C4-2B (cell line): ENCODE measurements at regions not wholly inside any gene's neighbourhood (a gene's known extent, or its start where the extent isn't known, plus 50 kb on each side); places are given as distances from the start of the nearest gene placed in this dataset.

ENCODE experiments used
- H3K27ac ChIP-seq: fragments of 450-650 bp; 2 replicates; pipeline ENCODE4 v1.5.1; 2017
- ZFX ChIP-seq: fragments of 450-650 bp; IDR thresholded peaks from 2 replicates; pipeline ENCODE4 v1.6.1; 2017
- TF ChIP-seq, protein P1 (sequence below): fragments of 450-650 bp; conservative IDR thresholded peaks from 2 replicates; pipeline ENCODE4 v1.5.1; 2017; ENCODE audit warnings: mild to moderate bottlenecking

DNA sequence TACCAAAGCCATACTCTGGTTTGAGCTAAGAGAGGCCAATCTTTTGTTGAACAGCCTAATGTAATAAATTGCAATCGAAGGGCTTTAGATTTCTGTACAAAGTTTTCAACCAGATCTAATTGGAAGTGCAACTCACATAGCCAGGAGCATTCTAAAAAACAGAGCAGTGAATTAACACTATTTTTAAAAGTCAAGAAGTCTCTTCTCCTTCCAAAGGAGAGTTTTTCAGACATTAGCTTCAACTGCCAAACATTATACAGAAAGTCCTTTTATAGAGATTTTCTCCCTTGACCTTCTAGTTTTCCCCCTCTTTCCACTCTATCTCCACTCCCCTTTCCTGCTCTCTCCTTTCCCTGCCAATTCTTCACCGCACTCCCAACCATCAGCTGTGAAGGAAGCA lies 259.6 kb downstream of the NOVA1 start:
- no peak for TF ChIP-seq ZFX
- TF ChIP-seq, protein P1, sequence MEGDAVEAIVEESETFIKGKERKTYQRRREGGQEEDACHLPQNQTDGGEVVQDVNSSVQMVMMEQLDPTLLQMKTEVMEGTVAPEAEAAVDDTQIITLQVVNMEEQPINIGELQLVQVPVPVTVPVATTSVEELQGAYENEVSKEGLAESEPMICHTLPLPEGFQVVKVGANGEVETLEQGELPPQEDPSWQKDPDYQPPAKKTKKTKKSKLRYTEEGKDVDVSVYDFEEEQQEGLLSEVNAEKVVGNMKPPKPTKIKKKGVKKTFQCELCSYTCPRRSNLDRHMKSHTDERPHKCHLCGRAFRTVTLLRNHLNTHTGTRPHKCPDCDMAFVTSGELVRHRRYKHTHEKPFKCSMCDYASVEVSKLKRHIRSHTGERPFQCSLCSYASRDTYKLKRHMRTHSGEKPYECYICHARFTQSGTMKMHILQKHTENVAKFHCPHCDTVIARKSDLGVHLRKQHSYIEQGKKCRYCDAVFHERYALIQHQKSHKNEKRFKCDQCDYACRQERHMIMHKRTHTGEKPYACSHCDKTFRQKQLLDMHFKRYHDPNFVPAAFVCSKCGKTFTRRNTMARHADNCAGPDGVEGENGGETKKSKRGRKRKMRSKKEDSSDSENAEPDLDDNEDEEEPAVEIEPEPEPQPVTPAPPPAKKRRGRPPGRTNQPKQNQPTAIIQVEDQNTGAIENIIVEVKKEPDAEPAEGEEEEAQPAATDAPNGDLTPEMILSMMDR: no peak
- H3K27ac ChIP-seq: no peak overlapping the region

DNA sequence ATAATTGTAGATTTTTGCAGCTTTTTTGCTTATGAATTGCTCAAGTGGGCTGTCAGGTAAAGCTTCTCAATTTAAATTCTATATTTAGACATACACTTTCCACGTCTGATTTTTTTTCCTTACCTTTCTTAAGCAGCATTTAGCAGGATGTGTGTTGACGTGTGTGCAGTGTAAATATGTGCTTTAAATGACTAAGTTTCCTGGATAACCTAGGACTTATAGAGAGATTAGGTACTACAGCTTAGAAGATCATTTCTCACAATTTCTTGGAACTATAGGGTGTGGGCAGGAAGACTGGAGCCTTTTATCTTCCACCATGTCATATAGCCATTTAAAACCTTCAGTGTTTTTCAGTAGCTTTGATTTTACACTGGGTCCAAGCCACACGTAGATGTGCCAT lies 263.5 kb downstream of the NOVA1 start:
- H3K27ac ChIP-seq: no peak overlapping the region
- TF ChIP-seq, protein P1: no peak
- TF ChIP-seq ZFX: no peak

DNA sequence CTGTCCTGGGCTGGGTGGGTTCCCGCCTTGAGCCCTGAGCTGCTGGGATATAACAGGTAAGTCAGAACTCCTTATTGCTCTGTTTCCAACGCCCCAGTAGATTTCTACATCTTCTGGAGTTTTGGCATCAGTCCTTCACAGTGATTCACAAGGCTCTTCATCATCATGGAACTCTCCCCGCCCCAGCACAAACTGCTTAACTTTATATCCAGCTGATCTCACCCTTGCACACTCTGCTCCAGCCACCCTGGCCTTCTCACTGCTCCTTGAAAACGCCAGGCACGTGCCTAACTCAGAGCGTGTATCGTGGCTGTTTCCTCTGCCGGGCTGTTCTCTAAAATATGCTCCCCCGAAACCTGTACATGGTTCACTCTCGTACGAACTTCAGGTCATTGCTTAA lies 264.9 kb downstream of the NOVA1 start:
- TF ChIP-seq ZFX: no peak
- TF ChIP-seq, protein P1: no peak
- no peak overlapping the region for H3K27ac ChIP-seq

DNA sequence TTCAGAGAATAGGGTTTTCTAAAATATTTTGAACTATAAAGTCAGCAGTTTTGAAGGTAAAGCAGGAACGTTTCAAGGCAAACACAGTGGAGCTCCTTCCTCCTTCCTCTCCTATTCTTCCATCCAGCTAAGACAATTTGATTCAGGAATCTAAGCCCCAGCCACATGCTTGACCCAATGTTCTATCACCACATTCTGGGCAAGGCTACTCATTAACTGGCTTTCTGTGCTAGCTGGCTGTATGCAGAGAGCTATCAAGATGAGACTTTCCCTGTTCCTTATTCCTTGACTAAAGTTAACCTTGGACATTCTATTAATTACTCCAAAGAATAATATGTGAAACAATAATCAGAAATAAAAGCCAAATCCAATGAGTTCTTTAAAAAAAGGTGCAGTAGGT lies 266.9 kb downstream of the NOVA1 start:
- H3K27ac ChIP-seq: no peak overlapping the region
- TF ChIP-seq, protein P1: no peak
- TF ChIP-seq ZFX: no peak

DNA sequence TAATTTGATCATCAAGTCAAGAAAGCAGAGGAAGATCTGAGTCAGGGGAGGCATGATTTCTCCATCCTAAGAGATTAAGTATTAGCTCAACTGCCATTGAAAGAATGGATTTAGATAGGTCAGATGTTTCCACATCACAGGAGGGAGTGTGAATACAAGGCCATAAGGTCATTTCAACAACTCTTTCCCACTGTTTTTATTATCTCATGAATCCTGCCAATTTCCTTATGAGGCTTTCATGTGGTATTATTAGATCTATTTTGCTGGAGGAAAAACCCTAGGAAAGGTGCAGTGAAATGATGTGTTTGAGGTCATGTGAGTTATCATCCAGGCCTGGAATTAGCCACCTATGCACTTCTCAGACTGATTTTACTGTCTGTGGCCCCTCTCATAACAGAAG lies 269.0 kb downstream of the NOVA1 start:
- H3K27ac ChIP-seq: no peak overlapping the region
- TF ChIP-seq, protein P1: no peak
- no peak for TF ChIP-seq ZFX

DNA sequence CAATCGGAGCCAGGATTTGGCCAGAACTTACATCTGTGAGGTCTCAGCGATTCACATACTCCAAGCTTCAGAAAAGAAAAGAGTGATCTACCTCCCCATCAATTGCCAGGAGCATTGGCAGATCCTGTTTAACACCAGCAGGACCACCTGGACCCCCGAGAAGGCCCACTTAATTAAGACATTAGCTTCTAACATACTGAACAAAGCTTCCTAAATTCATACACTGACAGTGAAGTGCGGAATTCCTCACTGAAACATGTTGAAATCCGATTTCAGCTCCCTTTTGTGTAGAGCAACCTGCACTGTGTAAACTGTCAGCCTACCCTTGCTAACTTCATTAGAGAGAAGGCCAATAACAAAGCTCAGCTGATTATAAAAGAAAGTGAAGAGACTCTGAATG lies 274.0 kb downstream of the NOVA1 start:
- no peak overlapping the region for H3K27ac ChIP-seq
- TF ChIP-seq, protein P1: no peak
- TF ChIP-seq ZFX: no peak

DNA sequence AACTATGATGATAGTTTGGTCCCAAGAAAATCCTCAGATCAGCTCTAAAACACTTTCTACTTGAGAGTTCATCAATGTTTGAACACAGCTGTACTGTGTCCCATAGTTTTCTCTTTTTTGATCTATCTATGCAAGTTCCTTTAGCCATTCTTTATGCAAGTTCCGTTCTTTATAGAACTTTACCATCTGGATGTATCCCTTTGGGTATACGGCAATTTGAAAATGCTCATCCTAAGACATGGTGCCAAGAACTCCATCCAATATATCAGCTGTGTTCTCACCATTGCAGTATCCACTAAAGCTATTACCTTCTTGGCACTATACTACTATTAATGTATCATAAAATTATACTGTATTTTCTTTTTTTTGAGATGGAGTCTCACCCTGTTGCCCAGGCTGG lies 276.9 kb downstream of the NOVA1 start:
- H3K27ac ChIP-seq: no peak overlapping the region
- TF ChIP-seq ZFX: no peak
- TF ChIP-seq, protein P1: no peak
